ENCODE measurements at regions not wholly inside any gene's neighbourhood (a gene's known extent, or its start where the extent isn't known, plus 50 kb on each side); places are given as distances from the start of the nearest gene placed in this dataset.

- DNase-seq (ENCODE audit: low read depth): no peak
- no peak for TF ChIP-seq CTCF (IDR thresholded peaks at IDR 0.05; ENCODE audit: insufficient read depth, low read depth, low read length)
- H3K4me3 ChIP-seq (ENCODE audit: low read depth, low read length): no peak overlapping the region
Observed at GRCh38 chr13:78826936-78827335, 168.0 kb upstream of the OBI1 start.

GRCh38 chr13:78826312-78826711 lies 167.4 kb upstream of the OBI1 start:
- TF ChIP-seq CTCF (IDR thresholded peaks at IDR 0.05; ENCODE audit: insufficient read depth, low read depth, low read length): no peak
- H3K4me3 ChIP-seq (ENCODE audit: low read depth, low read length): no peak overlapping the region
- DNase-seq (ENCODE audit: low read depth): no peak

- no peak overlapping the region for H3K4me3 ChIP-seq (ENCODE audit: low read depth, low read length)
- no peak for TF ChIP-seq CTCF (IDR thresholded peaks at IDR 0.05; ENCODE audit: insufficient read depth, low read depth, low read length)
- no peak for DNase-seq (ENCODE audit: low read depth)
Observed at GRCh38 chr13:78820541-78820940, 161.6 kb upstream of the OBI1 start.

GRCh38 chr13:78816592-78816991 lies 157.6 kb upstream of the OBI1 start:
- no peak for DNase-seq (ENCODE audit: low read depth)
- no peak for TF ChIP-seq CTCF (IDR thresholded peaks at IDR 0.05; ENCODE audit: insufficient read depth, low read depth, low read length)
- H3K4me3 ChIP-seq (ENCODE audit: low read depth, low read length): no peak overlapping the region

GRCh38 chr13:78816154-78816553 lies 157.2 kb upstream of the OBI1 start:
- no peak overlapping the region for H3K4me3 ChIP-seq (ENCODE audit: low read depth, low read length)
- no peak for TF ChIP-seq CTCF (IDR thresholded peaks at IDR 0.05; ENCODE audit: insufficient read depth, low read depth, low read length)
- no peak for DNase-seq (ENCODE audit: low read depth)

- DNase-seq (ENCODE audit: low read depth): no peak
- TF ChIP-seq CTCF (IDR thresholded peaks at IDR 0.05; ENCODE audit: insufficient read depth, low read depth, low read length): peak; percentile 33
- H3K4me3 ChIP-seq (ENCODE audit: low read depth, low read length): no peak overlapping the region
Observed at GRCh38 chr13:78806457-78806856, 147.5 kb upstream of the OBI1 start.

GRCh38 chr13:78802912-78803311 lies 144.0 kb upstream of the OBI1 start:
- no peak for TF ChIP-seq CTCF (IDR thresholded peaks at IDR 0.05; ENCODE audit: insufficient read depth, low read depth, low read length)
- no peak for DNase-seq (ENCODE audit: low read depth)
- H3K4me3 ChIP-seq (ENCODE audit: low read depth, low read length): no peak overlapping the region

Data from fibroblast of villous mesenchyme (primary cell).